ENCODE measurements at regions not wholly inside any gene's neighbourhood (a gene's known extent, or its start where the extent isn't known, plus 50 kb on each side); places are given as distances from the start of the nearest gene placed in this dataset.

- Histone ChIP-seq H3K4me1 (ENCODE audit: low read length) (0 out of 2 replicates have a peak, but pooled peaks cover 8% of the 10 kb centered on the region), H3K27ac (ENCODE audit: low read length) (no peak overlapping the region)
- no peak for DNase-seq
Observed at GRCh38 chr15:62455441-62455921, 290.4 kb upstream of the C2CD4B start.

GRCh38 chr15:62456011-62456920 is 291.2 kb upstream of the C2CD4B start:
- Histone ChIP-seq H3K36me3 (replicated peaks; ENCODE audit: insufficient read depth, low read length) (no peaks in the 10 kb centered on the region), H3K27me3 (replicated peaks; ENCODE audit: insufficient read depth, low read length) (no peaks in the 10 kb centered on the region), H3K27ac (ENCODE audit: low read length) (no peak overlapping the region), H3K79me2 (ENCODE audit: low read length) (no peaks in the 10 kb centered on the region), H3K4me3 (ENCODE audit: low read length) (no peak overlapping the region), H3K9me2 (replicated peaks; ENCODE audit: insufficient read depth, low read length) (no peaks in the 10 kb centered on the region), H4K20me1 (ENCODE audit: insufficient read depth, low read length) (no peaks in the 10 kb centered on the region), H3K4me1 (ENCODE audit: low read length) (0 out of 2 replicates have a peak, but pooled peaks cover 8% of the 10 kb centered on the region), H2AFZ (ENCODE audit: low read length) (no peak overlapping the region), H3F3A (ENCODE audit: insufficient read depth, low read length) (no peaks in the 10 kb centered on the region), H3K9me3 (replicated peaks; ENCODE audit: insufficient read depth, low read length) (no peaks in the 10 kb centered on the region), H3K9ac (ENCODE audit: low read length) (no peak overlapping the region), H3K4me2 (ENCODE audit: low read depth, low read length) (no peak overlapping the region)
- TF ChIP-seq EZH2phosphoT487 (IDR thresholded peaks at IDR 0.05; ENCODE audit: low read length) (no peak), CTCF (IDR thresholded peaks at IDR 0.05; ENCODE audit: low read length) (no peak), EZH2 (optimal IDR thresholded peaks at IDR 0.05; ENCODE audit: low read depth, low read length) (no peak)
- DNase-seq = no peak

More at GRCh38 chr15:62455441-62455921, 290.4 kb upstream of the C2CD4B start:
- H3K4me3 ChIP-seq (ENCODE audit: low read length) = no peak overlapping the region
- no peaks in the 10 kb centered on the region for H3K27me3 ChIP-seq (replicated peaks; ENCODE audit: insufficient read depth, low read length)
- no peak overlapping the region for H2AFZ ChIP-seq (ENCODE audit: low read length)
- no peaks in the 10 kb centered on the region for H4K20me1 ChIP-seq (ENCODE audit: insufficient read depth, low read length)
- H3K9me2 ChIP-seq (replicated peaks; ENCODE audit: insufficient read depth, low read length) = no peaks in the 10 kb centered on the region
- no peak overlapping the region for H3K9ac ChIP-seq (ENCODE audit: low read length)
- no peaks in the 10 kb centered on the region for H3K9me3 ChIP-seq (replicated peaks; ENCODE audit: insufficient read depth, low read length)
- no peaks in the 10 kb centered on the region for H3K36me3 ChIP-seq (replicated peaks; ENCODE audit: insufficient read depth, low read length)
- no peaks in the 10 kb centered on the region for H3K79me2 ChIP-seq (ENCODE audit: low read length)
- no peaks in the 10 kb centered on the region for H3F3A ChIP-seq (ENCODE audit: insufficient read depth, low read length)
- TF ChIP-seq EZH2phosphoT487 (IDR thresholded peaks at IDR 0.05; ENCODE audit: low read length) (no peak), EZH2 (optimal IDR thresholded peaks at IDR 0.05; ENCODE audit: low read depth, low read length) (no peak), CTCF (IDR thresholded peaks at IDR 0.05; ENCODE audit: low read length) (no peak)
- H3K4me2 ChIP-seq (ENCODE audit: low read depth, low read length) = no peak overlapping the region

GRCh38 chr15:62457100-62457499 is 292.0 kb upstream of the C2CD4B start:
- TF ChIP-seq EZH2phosphoT487 (IDR thresholded peaks at IDR 0.05; ENCODE audit: low read length) (no peak), CTCF (IDR thresholded peaks at IDR 0.05; ENCODE audit: low read length) (no peak), EZH2 (optimal IDR thresholded peaks at IDR 0.05; ENCODE audit: low read depth, low read length) (no peak)
- Histone ChIP-seq H3K9me3 (replicated peaks; ENCODE audit: insufficient read depth, low read length) (no peaks in the 10 kb centered on the region), H3K4me3 (ENCODE audit: low read length) (no peak overlapping the region), H2AFZ (ENCODE audit: low read length) (no peak overlapping the region), H3K36me3 (replicated peaks; ENCODE audit: insufficient read depth, low read length) (no peaks in the 10 kb centered on the region), H3F3A (ENCODE audit: insufficient read depth, low read length) (no peaks in the 10 kb centered on the region), H3K4me1 (ENCODE audit: low read length) (0 out of 2 replicates have a peak, but pooled peaks cover 8% of the 10 kb centered on the region), H3K27ac (ENCODE audit: low read length) (no peak overlapping the region), H4K20me1 (ENCODE audit: insufficient read depth, low read length) (no peaks in the 10 kb centered on the region), H3K9me2 (replicated peaks; ENCODE audit: insufficient read depth, low read length) (no peaks in the 10 kb centered on the region), H3K4me2 (ENCODE audit: low read depth, low read length) (no peak overlapping the region), H3K9ac (ENCODE audit: low read length) (no peak overlapping the region), H3K79me2 (ENCODE audit: low read length) (no peaks in the 10 kb centered on the region), H3K27me3 (replicated peaks; ENCODE audit: insufficient read depth, low read length) (no peaks in the 10 kb centered on the region)
- no peak for DNase-seq

All from MM.1S (cell line).